KBM-7 (cell line): ENCODE measurements at regions not wholly inside any gene's neighbourhood (a gene's known extent, or its start where the extent isn't known, plus 50 kb on each side); places are given as distances from the start of the nearest gene placed in this dataset.
"Not testable (repeated sequence)": the region's sequence is repeated elsewhere in the genome, so short reads cannot be mapped to it uniquely, and the experiment has no call there.

Source experiments
- DNase-seq: peaks from one replicate; pipeline ENCODE4 v3.0.0-alpha.2; 2015
- in situ Hi-C: fragments of 300-500 bp; cut with MboI; formaldehyde crosslinking; loops from 2 replicates; pipeline ENCODE4 v1.14.3; 2020; ENCODE audit warnings: low sequenced_read_pairs, low pct_unique_long_range_greater_than_20kb, mixed read lengths

GRCh38 chr9:106501210-106501609 is 361.8 kb upstream of the ZNF462 start:
- in situ Hi-C loops = not testable (repeated sequence)

GRCh38 chr9:106502930-106503329 is 360.0 kb upstream of the ZNF462 start:
- no peak for DNase-seq
- in situ Hi-C loops = no loop called here

More at GRCh38 chr9:106501210-106501609, 361.8 kb upstream of the ZNF462 start:
- DNase-seq = not testable (repeated sequence)

- DNase-seq = no peak
- in situ Hi-C loops = no loop called here
Observed at GRCh38 chr9:106503759-106504158, 359.2 kb upstream of the ZNF462 start.

GRCh38 chr9:106526716-106527204 is 336.2 kb upstream of the ZNF462 start:
- DNase-seq = peak; percentile 1
- in situ Hi-C loops = no loop called here

- DNase-seq = no peak
- in situ Hi-C loops = no loop called here
Observed at GRCh38 chr9:106528158-106528557, 334.8 kb upstream of the ZNF462 start.

- in situ Hi-C loops = no loop called here
- no peak for DNase-seq
Observed at GRCh38 chr9:106529616-106530015, 333.4 kb upstream of the ZNF462 start.

- in situ Hi-C loops = no loop called here
- no peak for DNase-seq
Observed at GRCh38 chr9:106531491-106531890, 331.5 kb upstream of the ZNF462 start.

GRCh38 chr9:106532306-106533015 is 330.5 kb upstream of the ZNF462 start:
- no peak for DNase-seq
- in situ Hi-C loops = no loop called here

GRCh38 chr9:106534800-106535199 is 328.2 kb upstream of the ZNF462 start:
- in situ Hi-C loops = no loop called here
- no peak for DNase-seq

GRCh38 chr9:106535439-106535838 is 327.5 kb upstream of the ZNF462 start:
- in situ Hi-C loops = no loop called here
- no peak for DNase-seq

- in situ Hi-C loops = no loop called here
- DNase-seq = no peak
Observed at GRCh38 chr9:106557996-106558667, 304.8 kb upstream of the ZNF462 start.

- in situ Hi-C loops = no loop called here
- DNase-seq = no peak
Observed at GRCh38 chr9:106560540-106560939, 302.4 kb upstream of the ZNF462 start.

GRCh38 chr9:106575823-106576222 is 287.1 kb upstream of the ZNF462 start:
- DNase-seq = no peak
- in situ Hi-C loops = no loop called here

- in situ Hi-C loops = no loop called here
- no peak for DNase-seq
Observed at GRCh38 chr9:106576232-106576760, 286.7 kb upstream of the ZNF462 start.

GRCh38 chr9:106577121-106577520 is 285.8 kb upstream of the ZNF462 start:
- no peak for DNase-seq
- in situ Hi-C loops = no loop called here

- in situ Hi-C loops = no loop called here
- DNase-seq = no peak
Observed at GRCh38 chr9:106580546-106580945, 282.4 kb upstream of the ZNF462 start.

- no peak for DNase-seq
- in situ Hi-C loops = no loop called here
Observed at GRCh38 chr9:106581973-106582372, 281.0 kb upstream of the ZNF462 start.

GRCh38 chr9:106583751-106584150 is 279.2 kb upstream of the ZNF462 start:
- in situ Hi-C loops = no loop called here
- no peak for DNase-seq

- in situ Hi-C loops = no loop called here
- no peak for DNase-seq
Observed at GRCh38 chr9:106587042-106587441, 275.9 kb upstream of the ZNF462 start.

- DNase-seq = no peak
- in situ Hi-C loops = no loop called here
Observed at GRCh38 chr9:106588626-106589025, 274.3 kb upstream of the ZNF462 start.
